MCF 10A (cell line): ENCODE measurements at regions not wholly inside any gene's neighbourhood (a gene's known extent, or its start where the extent isn't known, plus 50 kb on each side); places are given as distances from the start of the nearest gene placed in this dataset.
A peak's percentile ranks its signal among the peaks of the same experiment; 100 is the strongest.

ENCODE experiments used
- BruUV-seq: library from RNA; stranded (reverse); fragments of 400-500 nt; replicated peaks from 2 replicates; lab custom pipeline; 2021; lab: Mats Ljungman, UMichigan
- CTCF ChIA-PET: fragments of 300-600 bp; sonication (Branson Sonifier 250); formaldehyde crosslinking; extraction: SDS; loops from one replicate; lab custom pipeline; 2021; ENCODE audit warnings: antibody characterized with exemption, inconsistent platforms; lab: Yijun Ruan, JAX
- POLR2A ChIA-PET: fragments of 300-600, 350-650 bp; sonication (Branson Sonifier 250); formaldehyde crosslinking; extraction: SDS; loops from one replicate; lab custom pipeline; 2020; ENCODE audit warnings: antibody characterized with exemption, inconsistent platforms; lab: Yijun Ruan, JAX
- DNase-seq: peaks from one replicate; pipeline ENCODE4 v3.0.0-alpha.2; 2018; ENCODE audit not compliant: unreplicated experiment
- H3K27ac Mint-ChIP-seq: one replicate; pipeline ENCODE4 v1.8.0; 2022; ENCODE audit warnings: mild to moderate bottlenecking, low read depth, mixed read lengths; ENCODE audit not compliant: unreplicated experiment
- H3K27me3 Mint-ChIP-seq: one replicate; pipeline ENCODE4 v1.8.0; 2022; ENCODE audit warnings: mixed read lengths; ENCODE audit not compliant: insufficient read depth, unreplicated experiment
- H3K36me3 Mint-ChIP-seq: one replicate; pipeline ENCODE4 v1.8.0; 2022; ENCODE audit warnings: mild to moderate bottlenecking, moderate library complexity, mixed read lengths; ENCODE audit not compliant: insufficient read depth, unreplicated experiment
- H3K4me1 Mint-ChIP-seq: one replicate; pipeline ENCODE4 v1.8.0; 2022; ENCODE audit warnings: mixed read lengths; ENCODE audit not compliant: insufficient read depth, unreplicated experiment
- H3K4me3 Mint-ChIP-seq: one replicate; pipeline ENCODE4 v1.8.0; 2022; ENCODE audit warnings: mild to moderate bottlenecking, moderate library complexity, mixed read lengths; ENCODE audit not compliant: unreplicated experiment
- H3K9me3 Mint-ChIP-seq: one replicate; pipeline ENCODE4 v1.8.0; 2022; ENCODE audit warnings: mixed read lengths; ENCODE audit not compliant: unreplicated experiment
- CTCF ChIP-seq: fragments of 200-600 bp; IDR thresholded peaks from one replicate; pipeline ENCODE4 v1.8.0; 2022; ENCODE audit warnings: antibody characterized with exemption, mild to moderate bottlenecking; ENCODE audit not compliant: unreplicated experiment
- intact Hi-C: fragments of 100-400 bp; cut with micrococcal nuclease; formaldehyde crosslinking; loops from 2 replicates; pipeline ENCODE4 v1.14.1; 2022

DNA sequence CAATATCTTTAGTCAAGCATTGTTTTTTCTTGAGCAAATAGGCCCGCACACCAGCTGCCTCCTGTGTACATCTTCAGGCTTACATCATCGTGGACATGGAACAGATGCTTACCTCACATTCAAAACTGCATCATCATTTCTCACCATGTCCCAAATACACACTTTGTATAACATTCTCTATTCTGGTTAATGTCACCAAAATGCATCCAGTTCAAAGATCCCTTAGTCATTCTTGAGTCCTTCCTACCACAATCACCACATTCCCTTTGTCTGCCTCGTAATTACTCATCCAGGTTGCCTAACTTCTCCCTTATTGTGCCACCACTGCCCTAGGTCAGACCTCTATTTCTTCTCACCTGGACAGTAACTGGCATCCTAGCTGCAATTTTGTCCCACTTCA, 373.7 kb upstream of the GALNT5 start:
- peak; percentile 91 for DNase-seq
- TF ChIP-seq CTCF: no peak
- Mint-ChIP-seq H3K27me3 (no peaks in the 10 kb centered on the region), H3K4me3 (no peak overlapping the region), H3K27ac (peak overlapping the region; percentile 21), H3K4me1 (peaks cover 6% of the 10 kb centered on the region), H3K9me3 (no peaks in the 10 kb centered on the region), H3K36me3 (no peaks in the 10 kb centered on the region)
- CTCF ChIA-PET: interaction anchor here (0.6 to 2.4 kb wide), 2 partner anchors 294 to 1738 kb away, joined by 3 to 13 read pairs; no protein-coding TSS in a partner anchor
- POLR2A ChIA-PET: interaction anchor here (0.6 to 1.0 kb wide), 2 partner anchors 543 to 1169 kb away, joined by 3 to 4 read pairs; no protein-coding TSS in a partner anchor
- BruUV-seq: no TSS peak
- intact Hi-C loops: no loop called here

DNA sequence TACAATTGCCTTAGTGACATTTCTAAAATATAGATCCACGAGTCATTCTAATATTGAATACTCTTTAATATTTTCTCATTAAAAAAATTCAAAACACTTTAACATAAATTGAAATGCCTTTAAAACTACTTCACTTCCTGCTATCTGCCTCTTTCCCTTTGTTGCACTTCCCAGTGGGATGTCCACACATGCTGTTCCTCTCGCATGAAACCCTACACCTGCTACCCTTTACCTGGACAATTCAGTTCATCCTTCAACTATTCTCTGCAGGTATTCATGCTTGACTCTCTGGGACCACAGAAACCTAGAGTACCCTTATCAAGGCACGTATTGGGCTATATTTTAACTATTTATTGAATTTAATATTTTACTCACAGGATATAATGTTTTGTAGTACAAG, 373.3 kb upstream of the GALNT5 start:
- peak overlapping the region; percentile 21 for H3K27ac Mint-ChIP-seq
- peaks cover 6% of the 10 kb centered on the region for H3K4me1 Mint-ChIP-seq
- no peak for TF ChIP-seq CTCF
- CTCF ChIA-PET: interaction anchor here (0.6 to 2.4 kb wide), 3 partner anchors 104 to 582 kb away, joined by 4 to 13 read pairs (median 5); no protein-coding TSS in a partner anchor
- H3K27me3 Mint-ChIP-seq: no peaks in the 10 kb centered on the region
- intact Hi-C loops: no loop called here
- no peaks in the 10 kb centered on the region for H3K9me3 Mint-ChIP-seq
- no peak overlapping the region for H3K4me3 Mint-ChIP-seq
- DNase-seq: peak; percentile 13
- no TSS peak for BruUV-seq
- POLR2A ChIA-PET: interaction anchor here (0.6 kb wide), 1 partner anchor 293 kb away, joined by 3 read pairs; no protein-coding TSS in a partner anchor
- no peaks in the 10 kb centered on the region for H3K36me3 Mint-ChIP-seq

DNA sequence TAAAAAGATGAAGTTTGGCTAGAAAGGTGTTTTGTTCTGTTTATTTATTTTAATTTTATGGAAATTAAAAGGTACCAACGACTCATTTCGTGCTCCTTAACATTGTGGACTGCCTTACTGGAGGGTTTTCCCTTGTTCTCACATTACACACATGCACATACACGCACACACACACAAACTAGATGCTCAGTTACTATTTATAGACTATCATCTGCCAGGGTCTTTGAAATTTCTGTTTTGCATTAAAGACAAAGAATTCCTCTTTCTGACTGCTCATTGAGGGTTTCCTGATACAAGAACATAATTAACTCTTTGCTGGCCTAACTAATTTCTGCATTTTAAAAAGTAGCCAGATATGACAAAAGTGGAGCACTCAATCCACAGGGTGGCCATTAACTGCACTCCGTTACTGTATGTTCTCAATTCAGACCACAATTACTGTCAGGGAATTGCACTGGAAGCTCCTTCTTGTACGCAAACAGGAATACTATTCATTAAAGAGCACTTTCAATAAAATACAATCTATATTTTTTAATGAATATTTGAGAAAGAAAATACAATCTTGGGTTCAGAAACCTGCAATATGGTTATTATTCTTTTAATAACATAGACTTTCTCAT, 366.9 kb upstream of the GALNT5 start:
- Mint-ChIP-seq H3K27me3 (no peaks in the 10 kb centered on the region), H3K36me3 (no peaks in the 10 kb centered on the region), H3K27ac (no peak overlapping the region), H3K4me1 (peaks cover 14% of the 10 kb centered on the region), H3K9me3 (no peaks in the 10 kb centered on the region), H3K4me3 (no peak overlapping the region)
- no peak for DNase-seq
- intact Hi-C loops: no loop called here
- BruUV-seq: no TSS peak
- POLR2A ChIA-PET: interaction anchor here (0.9 to 1.2 kb wide), 2 partner anchors 221 to 301 kb away, joined by 3 to 4 read pairs; no protein-coding TSS in a partner anchor
- no peak for TF ChIP-seq CTCF
- CTCF ChIA-PET: interaction anchor here (1.3 to 1.4 kb wide), 2 partner anchors 1512 to 1522 kb away, joined by 3 to 4 read pairs; no protein-coding TSS in a partner anchor

- no peaks in the 10 kb centered on the region for H3K9me3 Mint-ChIP-seq
- intact Hi-C loops: loop anchor here (1.0 to 2.0 kb wide), 5 partner anchors 161 to 1515 kb away; no protein-coding TSS in a partner anchor
- POLR2A ChIA-PET: interaction anchor here (0.6 to 2.8 kb wide), 4 partner anchors 302 to 560 kb away, joined by 3 to 12 read pairs (median 3); no protein-coding TSS in a partner anchor
- no peak overlapping the region for H3K27ac Mint-ChIP-seq
- CTCF ChIA-PET: interaction anchor here (0.6 to 0.7 kb wide), 2 partner anchors 160 to 702 kb away, joined by 3 read pairs; no protein-coding TSS in a partner anchor
- BruUV-seq: no TSS peak
- no peak overlapping the region for H3K4me3 Mint-ChIP-seq
- TF ChIP-seq CTCF: no peak
- H3K4me1 Mint-ChIP-seq: peaks cover 20% of the 10 kb centered on the region
- H3K27me3 Mint-ChIP-seq: no peaks in the 10 kb centered on the region
- H3K36me3 Mint-ChIP-seq: no peaks in the 10 kb centered on the region
- DNase-seq: no peak
These were observed 365.9 kb upstream of the GALNT5 start for GRCh38 chr2:156891609-156892008.
